Neural crest cell (in vitro differentiated cells): ENCODE measurements at regions not wholly inside any gene's neighbourhood (a gene's known extent, or its start where the extent isn't known, plus 50 kb on each side); places are given as distances from the start of the nearest gene placed in this dataset.

Experiments used
- DNase-seq: peaks from one replicate; pipeline ENCODE4 v3.0.0; 2021; ENCODE audit warnings: low read depth, mixed read lengths, low spot score
- H3K27ac Mint-ChIP-seq: one replicate; pipeline ENCODE4 v1.8.0; 2021; ENCODE audit warnings: mild to moderate bottlenecking, mixed read lengths; ENCODE audit not compliant: unreplicated experiment
- H3K27me3 Mint-ChIP-seq: 2 replicates; pipeline ENCODE4 v1.8.0; 2021; ENCODE audit warnings: low read depth, mild to moderate bottlenecking, mixed read lengths
- H3K36me3 Mint-ChIP-seq: 2 replicates; pipeline ENCODE4 v1.8.0; 2021; ENCODE audit warnings: low read depth, mild to moderate bottlenecking, mixed read lengths
- H3K4me1 Mint-ChIP-seq: 2 replicates; pipeline ENCODE4 v1.8.0; 2021; ENCODE audit warnings: mixed read lengths
- H3K4me3 Mint-ChIP-seq: one replicate; pipeline ENCODE4 v1.8.0; 2021; ENCODE audit warnings: mild to moderate bottlenecking, mixed read lengths
- H3K9me3 Mint-ChIP-seq: 2 replicates; pipeline ENCODE4 v1.8.0; 2021; ENCODE audit warnings: mixed read lengths
- CTCF ChIP-seq: fragments of 200-600 bp; sonication (generic); conservative IDR thresholded peaks from 2 replicates; pipeline ENCODE4 v1.5.0; 2021; ENCODE audit warnings: antibody characterized with exemption, mild to moderate bottlenecking

- H3K4me1 Mint-ChIP-seq = peaks cover 10% of the 10 kb centered on the region
Measured at GRCh38 chr7:50939021-50939420, 156.3 kb upstream of the GRB10 start.

GRCh38 chr7:50937727-50938126 lies 155.0 kb upstream of the GRB10 start:
- peaks cover 7% of the 10 kb centered on the region for H3K36me3 Mint-ChIP-seq
- H3K27ac Mint-ChIP-seq = no peak overlapping the region
- H3K9me3 Mint-ChIP-seq = peaks cover 19% of the 10 kb centered on the region
- no peak for DNase-seq
- no peak for TF ChIP-seq CTCF
- no peaks in the 10 kb centered on the region for H3K27me3 Mint-ChIP-seq
- no peak overlapping the region for H3K4me3 Mint-ChIP-seq
- H3K4me1 Mint-ChIP-seq = peaks cover 10% of the 10 kb centered on the region

More at GRCh38 chr7:50939021-50939420, 156.3 kb upstream of the GRB10 start:
- no peaks in the 10 kb centered on the region for H3K27me3 Mint-ChIP-seq
- H3K9me3 Mint-ChIP-seq = peaks cover 15% of the 10 kb centered on the region
- no peak for DNase-seq
- peaks cover 7% of the 10 kb centered on the region for H3K36me3 Mint-ChIP-seq
- no peak for TF ChIP-seq CTCF
- no peak overlapping the region for H3K27ac Mint-ChIP-seq
- no peak overlapping the region for H3K4me3 Mint-ChIP-seq

DNA sequence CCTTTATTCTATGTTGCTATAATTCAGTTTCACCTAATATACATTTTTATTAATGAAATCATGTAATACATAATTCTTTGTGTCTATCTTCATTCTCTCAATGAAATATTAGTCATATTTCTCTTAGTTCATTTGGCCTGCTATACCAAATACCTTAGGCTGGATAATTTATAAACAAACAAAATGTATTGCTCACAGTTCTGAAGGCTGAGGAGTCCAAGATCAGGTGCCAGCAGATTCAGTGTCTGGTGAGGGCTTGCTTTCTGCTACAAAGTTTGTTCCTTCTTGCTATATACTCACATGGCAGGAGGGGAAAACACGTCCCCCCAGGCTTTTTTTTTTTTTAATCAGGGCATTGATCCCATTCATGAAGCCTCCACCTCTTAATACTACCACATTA lies 143.4 kb upstream of the GRB10 start:
- DNase-seq = no peak
- Mint-ChIP-seq H3K36me3 (no peaks in the 10 kb centered on the region), H3K27ac (no peak overlapping the region)

GRCh38 chr7:50923476-50923875 lies 140.8 kb upstream of the GRB10 start:
- TF ChIP-seq CTCF = no peak
- no peak overlapping the region for H3K4me3 Mint-ChIP-seq
- no peaks in the 10 kb centered on the region for H3K9me3 Mint-ChIP-seq
- H3K27ac Mint-ChIP-seq = no peak overlapping the region
- DNase-seq = no peak
- H3K36me3 Mint-ChIP-seq = no peaks in the 10 kb centered on the region
- H3K27me3 Mint-ChIP-seq = no peaks in the 10 kb centered on the region
- H3K4me1 Mint-ChIP-seq = no peaks in the 10 kb centered on the region

More for the DNA sequence above, 143.4 kb upstream of the GRB10 start:
- Mint-ChIP-seq H3K4me1 (no peaks in the 10 kb centered on the region), H3K9me3 (peaks cover 3% of the 10 kb centered on the region), H3K27me3 (no peaks in the 10 kb centered on the region), H3K4me3 (no peak overlapping the region)
- no peak for TF ChIP-seq CTCF

GRCh38 chr7:50921114-50921813 lies 138.6 kb upstream of the GRB10 start:
- no peak overlapping the region for H3K27ac Mint-ChIP-seq
- no peaks in the 10 kb centered on the region for H3K9me3 Mint-ChIP-seq
- DNase-seq = no peak
- H3K36me3 Mint-ChIP-seq = no peaks in the 10 kb centered on the region
- no peak for TF ChIP-seq CTCF
- no peaks in the 10 kb centered on the region for H3K27me3 Mint-ChIP-seq
- H3K4me1 Mint-ChIP-seq = no peaks in the 10 kb centered on the region
- no peak overlapping the region for H3K4me3 Mint-ChIP-seq
